Neural progenitor cell (in vitro differentiated cells): ENCODE measurements at regions not wholly inside any gene's neighbourhood (a gene's known extent, or its start where the extent isn't known, plus 50 kb on each side); places are given as distances from the start of the nearest gene placed in this dataset.
"Not testable (repeated sequence)": the region's sequence is repeated elsewhere in the genome, so short reads cannot be mapped to it uniquely, and the experiment has no call there.

Experiments used
- DNase-seq: peaks from one replicate; pipeline ENCODE4 v3.0.0-alpha.2; 2016; ENCODE audit warnings: low spot score
- H2AFZ ChIP-seq: fragments of 200-600 bp; sonication (generic); replicated peaks from 2 replicates; pipeline ENCODE4 v1.6.1; 2016; ENCODE audit warnings: antibody characterized with exemption
- H3F3A ChIP-seq: fragments of 200-600 bp; sonication (generic); 2 replicates; pipeline ENCODE4 v1.6.1; 2016; ENCODE audit warnings: antibody characterized with exemption, low read depth
- H3K27ac ChIP-seq: fragments of 200-600 bp; sonication (generic); 2 replicates; pipeline ENCODE4 v1.5.1; 2016; ENCODE audit warnings: mild to moderate bottlenecking
- H3K27me3 ChIP-seq: fragments of 200-600 bp; sonication (generic); 2 replicates; pipeline ENCODE4 v1.6.1; 2016; ENCODE audit warnings: mild to moderate bottlenecking, moderate library complexity
- H3K36me3 ChIP-seq: fragments of 200-600 bp; sonication (generic); 2 replicates; pipeline ENCODE4 v1.5.1; 2016
- H3K4me1 ChIP-seq: fragments of 200-600 bp; sonication (generic); 2 replicates; pipeline ENCODE4 v1.6.1; 2016; ENCODE audit warnings: mixed run types
- H3K4me2 ChIP-seq: fragments of 200-600 bp; sonication (generic); 2 replicates; pipeline ENCODE4 v1.6.1; 2016
- H3K4me3 ChIP-seq: fragments of 200-600 bp; sonication (generic); 2 replicates; pipeline ENCODE4 v1.5.1; 2016
- H3K79me2 ChIP-seq: fragments of 200-600 bp; sonication (generic); 2 replicates; pipeline ENCODE4 v1.6.1; 2016; ENCODE audit warnings: low read depth
- H3K9ac ChIP-seq: fragments of 200-600 bp; sonication (generic); 2 replicates; pipeline ENCODE4 v1.6.1; 2016
- H3K9me3 ChIP-seq: fragments of 200-600 bp; sonication (generic); 2 replicates; pipeline ENCODE4 v1.5.1; 2016; ENCODE audit warnings: low read depth
- H4K20me1 ChIP-seq: fragments of 200-600 bp; sonication (generic); 2 replicates; pipeline ENCODE4 v1.6.1; 2016; ENCODE audit warnings: low read depth
- H3K27ac Mint-ChIP-seq: 3 replicates; pipeline ENCODE4 v1.8.0; 2021; ENCODE audit warnings: mixed read lengths
- H3K27me3 Mint-ChIP-seq: 2 replicates; pipeline ENCODE4 v1.8.0; 2022; ENCODE audit warnings: low read depth, mild to moderate bottlenecking, inconsistent platforms, moderate library complexity, mixed read lengths; ENCODE audit not compliant: insufficient read depth
- H3K36me3 Mint-ChIP-seq: 3 replicates; pipeline ENCODE4 v1.8.0; 2021; ENCODE audit warnings: mixed read lengths
- H3K4me1 Mint-ChIP-seq: 3 replicates; pipeline ENCODE4 v1.8.0; 2021; ENCODE audit warnings: mixed read lengths
- H3K4me3 Mint-ChIP-seq: 3 replicates; pipeline ENCODE4 v1.8.0; 2021; ENCODE audit warnings: mild to moderate bottlenecking, moderate library complexity, mixed read lengths
- H3K9me3 Mint-ChIP-seq: 3 replicates; pipeline ENCODE4 v1.8.0; 2020; ENCODE audit warnings: mixed read lengths
- EZH2 ChIP-seq: fragments of 200-600 bp; sonication (generic); IDR thresholded peaks from 2 replicates; pipeline ENCODE4 v1.6.1; 2017; ENCODE audit warnings: antibody characterized with exemption, mild to moderate bottlenecking, moderate library complexity
- EZH2phosphoT487 ChIP-seq: fragments of 200-600 bp; sonication (generic); IDR thresholded peaks from 2 replicates; pipeline ENCODE4 v1.6.1; 2017; ENCODE audit warnings: antibody characterized with exemption
- TF ChIP-seq, protein P1 (sequence below): fragments of 200-600 bp; sonication (generic); IDR thresholded peaks from 2 replicates; pipeline ENCODE4 v1.5.1; 2017; ENCODE audit warnings: antibody characterized with exemption, mild to moderate bottlenecking

DNA sequence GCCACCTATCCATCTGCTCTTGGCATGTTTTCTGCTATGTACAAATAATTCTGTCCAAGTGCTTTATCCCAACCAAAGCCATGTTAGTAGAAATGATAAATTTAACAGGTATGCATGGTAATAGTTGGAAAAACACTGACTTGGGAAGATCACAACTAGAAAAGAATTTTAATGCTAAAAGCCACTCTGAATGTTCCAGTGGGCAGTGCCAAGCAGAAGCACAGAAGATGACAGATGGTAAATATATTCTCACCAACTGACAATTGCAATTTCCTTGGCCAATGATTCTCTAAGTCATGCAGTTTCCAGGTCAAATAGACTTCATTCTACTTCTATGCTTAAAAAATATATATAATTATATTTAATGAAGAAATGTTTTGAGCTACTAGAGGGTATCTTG is 83.6 kb upstream of the SEMA3C start:
- Histone ChIP-seq H3F3A (no peaks in the 10 kb centered on the region), H2AFZ (no peak overlapping the region), H3K79me2 (no peaks in the 10 kb centered on the region), H3K9me3 (no peaks in the 10 kb centered on the region), H3K4me1 (no peaks in the 10 kb centered on the region), H4K20me1 (no peaks in the 10 kb centered on the region), H3K4me3 (no peak overlapping the region), H3K27me3 (no peaks in the 10 kb centered on the region), H3K27ac (no peak overlapping the region), H3K4me2 (no peak overlapping the region), H3K36me3 (no peaks in the 10 kb centered on the region), H3K9ac (no peak overlapping the region)
- DNase-seq, result no peak
- H3K27me3 Mint-ChIP-seq, result no peaks in the 10 kb centered on the region
- no peaks in the 10 kb centered on the region for H3K4me1 Mint-ChIP-seq
- peaks cover 3% of the 10 kb centered on the region for H3K9me3 Mint-ChIP-seq
- no peak overlapping the region for H3K27ac Mint-ChIP-seq
- no peak overlapping the region for H3K4me3 Mint-ChIP-seq
- no peak for TF ChIP-seq EZH2phosphoT487
- TF ChIP-seq, protein P1, sequence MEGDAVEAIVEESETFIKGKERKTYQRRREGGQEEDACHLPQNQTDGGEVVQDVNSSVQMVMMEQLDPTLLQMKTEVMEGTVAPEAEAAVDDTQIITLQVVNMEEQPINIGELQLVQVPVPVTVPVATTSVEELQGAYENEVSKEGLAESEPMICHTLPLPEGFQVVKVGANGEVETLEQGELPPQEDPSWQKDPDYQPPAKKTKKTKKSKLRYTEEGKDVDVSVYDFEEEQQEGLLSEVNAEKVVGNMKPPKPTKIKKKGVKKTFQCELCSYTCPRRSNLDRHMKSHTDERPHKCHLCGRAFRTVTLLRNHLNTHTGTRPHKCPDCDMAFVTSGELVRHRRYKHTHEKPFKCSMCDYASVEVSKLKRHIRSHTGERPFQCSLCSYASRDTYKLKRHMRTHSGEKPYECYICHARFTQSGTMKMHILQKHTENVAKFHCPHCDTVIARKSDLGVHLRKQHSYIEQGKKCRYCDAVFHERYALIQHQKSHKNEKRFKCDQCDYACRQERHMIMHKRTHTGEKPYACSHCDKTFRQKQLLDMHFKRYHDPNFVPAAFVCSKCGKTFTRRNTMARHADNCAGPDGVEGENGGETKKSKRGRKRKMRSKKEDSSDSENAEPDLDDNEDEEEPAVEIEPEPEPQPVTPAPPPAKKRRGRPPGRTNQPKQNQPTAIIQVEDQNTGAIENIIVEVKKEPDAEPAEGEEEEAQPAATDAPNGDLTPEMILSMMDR, result no peak
- H3K36me3 Mint-ChIP-seq, result no peaks in the 10 kb centered on the region

DNA sequence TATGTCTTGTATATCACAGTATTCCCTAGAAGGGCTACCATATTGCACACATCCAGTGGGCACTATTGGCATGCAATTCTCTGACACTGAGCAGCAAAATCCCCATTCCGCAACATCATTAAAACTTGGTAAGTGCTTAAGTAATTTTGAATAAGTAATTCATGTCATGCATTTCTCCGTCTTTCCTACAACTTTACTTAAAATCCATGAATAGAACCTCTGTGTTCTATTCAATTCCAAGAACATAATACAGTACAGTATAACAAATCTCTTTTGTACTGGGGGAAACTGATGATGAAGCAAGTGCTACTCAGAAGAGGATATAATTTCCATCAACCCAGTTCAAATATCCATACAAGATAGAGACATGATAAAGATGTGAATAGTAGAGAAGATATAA is 80.9 kb upstream of the SEMA3C start:
- H3K36me3 Mint-ChIP-seq, result no peaks in the 10 kb centered on the region
- no peak overlapping the region for H3K4me3 ChIP-seq
- H3K4me1 Mint-ChIP-seq, result no peaks in the 10 kb centered on the region
- H2AFZ ChIP-seq, result no peak overlapping the region
- TF ChIP-seq, protein P1, result no peak
- TF ChIP-seq EZH2phosphoT487 (no peak), EZH2 (no peak)
- no peaks in the 10 kb centered on the region for H3K27me3 ChIP-seq
- no peaks in the 10 kb centered on the region for H3K9me3 Mint-ChIP-seq
- no peaks in the 10 kb centered on the region for H3K4me1 ChIP-seq
- no peaks in the 10 kb centered on the region for H3K9me3 ChIP-seq
- no peaks in the 10 kb centered on the region for H3F3A ChIP-seq
- no peaks in the 10 kb centered on the region for H3K27me3 Mint-ChIP-seq
- H3K36me3 ChIP-seq, result no peaks in the 10 kb centered on the region
- H4K20me1 ChIP-seq, result no peaks in the 10 kb centered on the region
- no peak overlapping the region for H3K4me2 ChIP-seq
- DNase-seq, result no peak
- H3K79me2 ChIP-seq, result no peaks in the 10 kb centered on the region
- no peak overlapping the region for H3K9ac ChIP-seq
- no peak overlapping the region for H3K27ac ChIP-seq
- H3K27ac Mint-ChIP-seq, result no peak overlapping the region
- H3K4me3 Mint-ChIP-seq, result no peak overlapping the region

DNA sequence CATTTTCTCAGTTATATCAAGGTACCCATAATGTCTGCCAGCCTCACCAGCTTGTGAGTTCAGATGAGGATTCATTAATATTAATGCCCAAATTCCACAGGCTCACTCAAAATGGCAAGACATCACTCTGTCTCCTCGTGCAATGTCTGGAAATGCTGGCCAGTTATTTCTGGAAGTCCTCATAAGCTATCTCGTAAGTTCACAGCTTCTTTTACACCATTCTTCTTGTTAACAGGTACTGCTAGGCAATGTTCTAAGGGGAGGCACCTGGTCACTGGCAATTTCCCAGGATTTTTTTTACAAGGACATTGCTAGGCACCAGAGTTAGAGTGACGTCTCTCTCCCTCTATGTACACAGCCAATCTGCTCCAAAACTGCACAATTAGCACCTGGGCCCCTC is 80.2 kb upstream of the SEMA3C start:
- Histone ChIP-seq H3F3A (no peaks in the 10 kb centered on the region), H3K79me2 (no peaks in the 10 kb centered on the region), H3K4me1 (no peaks in the 10 kb centered on the region), H3K9ac (no peak overlapping the region), H3K4me2 (no peak overlapping the region), H3K36me3 (no peaks in the 10 kb centered on the region), H2AFZ (no peak overlapping the region), H3K27ac (no peak overlapping the region), H3K4me3 (no peak overlapping the region), H3K9me3 (no peaks in the 10 kb centered on the region), H3K27me3 (no peaks in the 10 kb centered on the region), H4K20me1 (no peaks in the 10 kb centered on the region)
- Mint-ChIP-seq H3K27ac (no peak overlapping the region), H3K27me3 (no peaks in the 10 kb centered on the region), H3K36me3 (no peaks in the 10 kb centered on the region), H3K9me3 (no peaks in the 10 kb centered on the region), H3K4me1 (no peaks in the 10 kb centered on the region), H3K4me3 (no peak overlapping the region)
- no peak for DNase-seq
- TF ChIP-seq EZH2phosphoT487 (no peak), EZH2 (no peak)
- TF ChIP-seq, protein P1, result no peak

DNA sequence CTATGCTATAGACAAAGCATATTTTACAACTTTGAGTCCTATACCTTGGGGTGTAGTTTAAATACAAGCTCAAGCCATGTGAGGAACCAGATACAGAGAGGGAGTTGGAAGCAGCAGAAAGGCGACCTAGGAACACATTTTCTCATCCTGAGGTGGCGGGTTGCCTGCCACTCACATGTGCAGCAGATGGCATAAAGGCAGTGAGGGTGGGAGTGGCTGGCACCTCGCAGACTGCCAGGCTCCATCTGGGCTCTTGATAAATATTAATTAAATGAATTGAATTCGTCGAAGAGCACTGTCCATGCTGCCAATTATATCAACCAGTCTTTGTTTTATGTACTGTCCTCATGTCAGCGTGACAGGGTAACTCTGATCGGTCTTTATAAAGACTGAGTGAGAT is 79.0 kb upstream of the SEMA3C start:
- Histone ChIP-seq H4K20me1 (no peaks in the 10 kb centered on the region), H3K4me1 (no peaks in the 10 kb centered on the region), H3K27ac (no peak overlapping the region), H2AFZ (no peak overlapping the region), H3K79me2 (no peaks in the 10 kb centered on the region), H3K36me3 (no peaks in the 10 kb centered on the region), H3K4me3 (no peak overlapping the region), H3K9me3 (no peaks in the 10 kb centered on the region), H3F3A (no peaks in the 10 kb centered on the region), H3K27me3 (no peaks in the 10 kb centered on the region), H3K4me2 (no peak overlapping the region), H3K9ac (no peak overlapping the region)
- Mint-ChIP-seq H3K4me1 (no peaks in the 10 kb centered on the region), H3K27me3 (no peaks in the 10 kb centered on the region), H3K27ac (no peak overlapping the region), H3K4me3 (no peak overlapping the region), H3K36me3 (no peaks in the 10 kb centered on the region), H3K9me3 (no peaks in the 10 kb centered on the region)
- no peak for DNase-seq
- TF ChIP-seq EZH2phosphoT487 (no peak), EZH2 (no peak)
- TF ChIP-seq, protein P1, result no peak

DNA sequence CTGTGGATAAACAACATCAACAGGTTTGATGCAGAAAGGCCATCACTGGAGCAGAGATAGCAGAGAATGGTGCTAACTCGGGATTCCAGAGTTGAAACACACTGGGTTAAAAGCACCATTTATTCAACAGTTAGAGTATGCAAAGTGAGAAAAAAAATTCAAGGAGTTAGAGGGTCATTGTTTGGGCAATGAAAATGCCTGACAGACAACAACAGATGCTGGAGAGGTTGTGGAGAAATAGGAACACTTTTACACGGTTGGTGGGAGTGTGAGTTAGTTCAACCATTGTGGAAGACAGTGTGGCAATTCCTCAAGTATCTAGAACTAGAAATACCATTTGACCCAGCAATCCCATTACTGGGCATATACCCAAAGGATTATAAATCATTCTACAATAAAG is 77.4 kb upstream of the SEMA3C start:
- not testable (repeated sequence) for H3K79me2 ChIP-seq, H3K4me3 Mint-ChIP-seq, H2AFZ ChIP-seq, DNase-seq, H3K4me1 Mint-ChIP-seq, H3K27me3 Mint-ChIP-seq, H3K27ac Mint-ChIP-seq, H3K4me2 ChIP-seq, H3K9me3 Mint-ChIP-seq, H3K9ac ChIP-seq, H3K4me1 ChIP-seq, H3F3A ChIP-seq, H4K20me1 ChIP-seq, H3K9me3 ChIP-seq, H3K4me3 ChIP-seq, H3K27me3 ChIP-seq, H3K36me3 ChIP-seq, H3K27ac ChIP-seq, H3K36me3 Mint-ChIP-seq
